Heart right ventricle (tissue), 16 donors: ENCODE measurements at regions not wholly inside any gene's neighbourhood (a gene's known extent, or its start where the extent isn't known, plus 50 kb on each side); places are given as distances from the start of the nearest gene placed in this dataset.

ENCODE experiments used
- ATAC-seq, 8 donors: fragments of 200-7000 bp; cut with Tn5 transposase; one replicate each; pipeline ENCODE4 v1.9.1; 2020; ENCODE audit warnings: mild to moderate bottlenecking in 8 of 8, moderate library complexity in 8 of 8, moderate number of reproducible peaks in 1 of 8
- DNase-seq, 2 donors: peaks; one replicate each; pipeline ENCODE4 v3.0.0-alpha.2; 2020
- H3K27ac ChIP-seq, 10 donors: fragments of 200-600 bp; sonication (generic) in 2 of 10; one replicate each; pipeline versions ENCODE4 v1.5.0 to v1.8.0; 2020 to 2022; ENCODE audit warnings: mild to moderate bottlenecking in 3 of 10
- H3K27me3 ChIP-seq, 7 donors: fragments of 200-600 bp; one replicate each; pipeline ENCODE4 v1.8.0; 2021 to 2022; ENCODE audit warnings: mild to moderate bottlenecking in 2 of 7
- H3K36me3 ChIP-seq, 9 donors: fragments of 200-600 bp; sonication (generic) in 1 of 9; one replicate each; pipeline versions ENCODE4 v1.5.0 to v1.8.0; 2020 to 2022; ENCODE audit warnings: mild to moderate bottlenecking in 2 of 9
- H3K4me1 ChIP-seq, 9 donors: fragments of 200-600 bp; sonication (generic) in 1 of 9; one replicate each; pipeline versions ENCODE4 v1.5.0 to v1.8.0; 2020 to 2022; ENCODE audit warnings: mild to moderate bottlenecking in 4 of 9
- H3K4me3 ChIP-seq, 10 donors: fragments of 200-600 bp; sonication (generic) in 2 of 10; one replicate each; pipeline versions ENCODE4 v1.5.0 to v1.8.0; 2020 to 2022; ENCODE audit warnings: mild to moderate bottlenecking in 7 of 10, moderate library complexity in 2 of 10
- H3K9me3 ChIP-seq, 11 donors: fragments of 200-600 bp in 10 of 11; sonication (generic) in 2 of 11; one replicate each; pipeline versions ENCODE4 v1.5.0 to v1.8.0; 2013 to 2022; ENCODE audit warnings: mild to moderate bottlenecking in 2 of 11, control low read depth in 1 of 11, moderate library complexity in 1 of 11
- WGBS, 2 donors: extraction: QIAGEN DNeasy Blood & Tissue Kit; methylation state at CpG; one replicate each; pipeline ENCODE4 v1.1.7; 2013; ENCODE audit warnings: inconsistent platforms in 1 of 2; 5-methylcytosine and 5-hydroxymethylcytosine counted together
- intact Hi-C, 10 donors: fragments of 100-400 bp; cut with DNase I; formaldehyde crosslinking; loops; one replicate each; pipeline versions ENCODE4 v1.11.1 to v1.14.2; 2022
- TF ChIP-seq, protein P1 (sequence below), 9 donors: fragments of 200-600 bp; sonication (generic) in 2 of 9; IDR thresholded peaks; one replicate each; pipeline versions ENCODE4 v1.5.0 to v1.8.0; 2021 to 2022; ENCODE audit warnings: antibody characterized with exemption in 9 of 9, mild to moderate bottlenecking in 5 of 9, moderate library complexity in 1 of 9
- donor health status: Arrhythmogenic right ventricular cardiomyopathy.
- donor health status: ischemic (EF 13 %, LVEDD 7.1; RV severe dilation, severe dysfunction).
- donor health status: healthy with polysubstance abuse.
- donor health status: DM: no; HTN: yes; CAD: no.
- donor health status: DM: no; HTN: no; CAD: no.
- donor health status: ischemic (EF 25% LVEDD 6.9; RV normal size, moderate dysfunction).
- donor health status: ischemic (EF 25% LVEDD 5.7; RV mildly dilated, moderate dysfunction).
- donor health status: healthy.
- donor health status: DM: yes; HTN: yes; CAD: no.
- donor health status: Ischemic cardiomyopathy.
- donor health status: ischemic (EF 35%, LVEDD 5.7; RV mildly dilated, moderate dysfunction).
- donor health status: nonischemic (EF 11% LVEDD 7.7; RV severe dilation, severe dysfunction).
- donor health status: DM: yes; HTN: yes; CAD: no.
- donor health status: PGD.
- donor health status: ischemic (EF 29% LVEDD 5.4; RV normal size, mild dysfunction).
- donor health status: nonischemic (EF 23%, LVEDD 6.1; RV moderate dilation, normal function).

DNA sequence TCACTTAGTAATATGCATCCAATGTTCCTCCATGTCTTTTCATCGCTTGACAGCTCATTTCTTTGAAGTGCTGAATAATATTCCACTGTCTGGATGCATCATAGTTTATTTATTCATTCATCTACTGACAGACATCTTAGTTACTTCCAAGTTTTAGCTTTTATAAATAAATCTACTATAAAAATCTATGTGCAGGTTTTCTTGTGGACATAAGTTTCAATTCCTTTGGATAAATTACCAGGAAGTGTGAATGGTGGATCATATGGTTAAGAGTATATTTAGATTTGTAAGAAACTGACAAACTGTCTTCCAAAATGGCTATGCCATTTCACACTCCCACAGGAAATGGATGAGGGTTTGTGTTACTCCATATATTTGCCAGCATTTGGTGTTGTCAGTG, 1392.9 kb upstream of the PABPC4L start:
- no peaks in the 10 kb centered on the region for H3K27me3 ChIP-seq
- no peak for ATAC-seq
- H3K9me3 ChIP-seq: peaks cover 0 to 35% (median 10%) of the 10 kb centered on the region in 11 donors
- WGBS, 2 donors: 75 to 85% methylated on average over 1 of the region's 1 CpG
- H3K36me3 ChIP-seq: no peaks in the 10 kb centered on the region
- H3K4me1 ChIP-seq: no peaks in the 10 kb centered on the region
- TF ChIP-seq, protein P1, sequence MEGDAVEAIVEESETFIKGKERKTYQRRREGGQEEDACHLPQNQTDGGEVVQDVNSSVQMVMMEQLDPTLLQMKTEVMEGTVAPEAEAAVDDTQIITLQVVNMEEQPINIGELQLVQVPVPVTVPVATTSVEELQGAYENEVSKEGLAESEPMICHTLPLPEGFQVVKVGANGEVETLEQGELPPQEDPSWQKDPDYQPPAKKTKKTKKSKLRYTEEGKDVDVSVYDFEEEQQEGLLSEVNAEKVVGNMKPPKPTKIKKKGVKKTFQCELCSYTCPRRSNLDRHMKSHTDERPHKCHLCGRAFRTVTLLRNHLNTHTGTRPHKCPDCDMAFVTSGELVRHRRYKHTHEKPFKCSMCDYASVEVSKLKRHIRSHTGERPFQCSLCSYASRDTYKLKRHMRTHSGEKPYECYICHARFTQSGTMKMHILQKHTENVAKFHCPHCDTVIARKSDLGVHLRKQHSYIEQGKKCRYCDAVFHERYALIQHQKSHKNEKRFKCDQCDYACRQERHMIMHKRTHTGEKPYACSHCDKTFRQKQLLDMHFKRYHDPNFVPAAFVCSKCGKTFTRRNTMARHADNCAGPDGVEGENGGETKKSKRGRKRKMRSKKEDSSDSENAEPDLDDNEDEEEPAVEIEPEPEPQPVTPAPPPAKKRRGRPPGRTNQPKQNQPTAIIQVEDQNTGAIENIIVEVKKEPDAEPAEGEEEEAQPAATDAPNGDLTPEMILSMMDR (IDR thresholded peaks at IDR 0.05): no peak
- DNase-seq: no peak
- no peak overlapping the region for H3K27ac ChIP-seq
- no peak overlapping the region for H3K4me3 ChIP-seq
- intact Hi-C loops: no loop called here

DNA sequence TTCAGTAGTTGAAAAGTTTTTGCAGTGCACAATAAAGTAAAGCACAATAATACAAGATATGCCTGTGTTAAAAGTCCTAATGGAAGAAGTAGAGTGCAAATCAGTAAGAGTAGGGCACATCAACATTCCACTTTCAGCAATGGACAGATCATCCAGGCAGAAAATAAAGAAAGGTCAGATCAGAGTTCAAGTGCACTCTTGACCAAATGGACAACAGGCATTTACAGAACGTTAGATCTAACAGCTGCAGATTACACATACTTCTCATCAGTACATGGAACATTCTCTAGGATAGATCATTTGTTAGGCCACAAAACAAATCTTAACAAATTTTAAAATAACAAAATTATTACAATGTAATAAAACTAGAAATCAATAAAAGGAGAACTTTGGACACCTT, 1373.5 kb upstream of the PABPC4L start:
- DNase-seq (no peak), ATAC-seq (no peak)
- Histone ChIP-seq H3K36me3 (no peaks in the 10 kb centered on the region), H3K27ac (no peak overlapping the region), H3K4me3 (no peak overlapping the region), H3K27me3 (no peaks in the 10 kb centered on the region), H3K4me1 (no peaks in the 10 kb centered on the region), H3K9me3 (no peaks in the 10 kb centered on the region)
- intact Hi-C loops: no loop called here
- WGBS, 2 donors: 8 to 23% methylated on average over 1 of the region's 1 CpG
- TF ChIP-seq, protein P1 (IDR thresholded peaks at IDR 0.05): no peak

DNA sequence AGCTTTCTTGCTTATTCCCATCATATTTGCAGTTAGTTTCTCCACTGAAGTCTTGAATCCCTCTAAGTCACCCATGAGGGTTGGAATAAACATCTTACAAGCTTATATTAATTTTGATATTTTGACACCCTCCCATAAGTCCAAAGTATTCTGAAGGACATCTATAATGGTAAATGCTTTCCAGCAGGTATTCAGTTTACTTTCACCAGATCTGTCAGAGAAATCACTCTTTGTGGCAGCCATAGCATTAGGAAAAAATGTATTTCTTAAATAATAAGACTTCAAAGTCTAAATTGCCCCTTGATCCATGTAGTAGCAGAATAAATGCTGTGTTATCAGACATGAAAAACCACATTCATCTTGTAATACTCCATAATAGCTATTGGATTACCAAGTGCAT, 1371.7 kb upstream of the PABPC4L start:
- TF ChIP-seq, protein P1 (IDR thresholded peaks at IDR 0.05): no peak
- H3K36me3 ChIP-seq: no peaks in the 10 kb centered on the region
- H3K4me3 ChIP-seq: no peak overlapping the region
- H3K4me1 ChIP-seq: no peaks in the 10 kb centered on the region
- intact Hi-C loops: no loop called here
- no peak for ATAC-seq
- no peak for DNase-seq
- no peaks in the 10 kb centered on the region for H3K9me3 ChIP-seq
- H3K27me3 ChIP-seq: no peaks in the 10 kb centered on the region
- H3K27ac ChIP-seq: no peak overlapping the region

DNA sequence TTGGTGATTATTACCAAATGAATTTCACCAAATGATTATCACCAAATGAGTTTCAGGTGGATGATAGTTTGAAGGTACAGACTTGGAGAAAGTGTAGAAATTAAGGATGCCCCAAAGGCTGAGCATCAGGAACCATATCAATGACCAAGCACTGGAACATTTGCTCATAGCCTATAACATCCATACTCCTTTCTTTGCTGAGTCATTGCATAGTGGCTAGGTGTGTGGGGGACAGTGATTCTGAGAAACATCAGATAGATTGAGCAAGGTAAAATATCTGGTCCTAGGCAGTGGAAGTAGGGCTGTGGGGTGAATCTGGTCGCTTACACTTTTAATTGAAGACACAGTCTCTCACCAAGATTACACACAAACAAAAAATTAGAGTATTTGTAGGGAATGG, 1362.5 kb upstream of the PABPC4L start:
- WGBS, 2 donors: 45 to 52% methylated on average over 1 of the region's 1 CpG
- intact Hi-C loops: no loop called here
- ATAC-seq: no peak

More for the DNA sequence above, 1362.5 kb upstream of the PABPC4L start:
- Histone ChIP-seq H3K9me3 (no peaks in the 10 kb centered on the region), H3K27ac (no peak overlapping the region), H3K4me1 (no peaks in the 10 kb centered on the region), H3K36me3 (no peaks in the 10 kb centered on the region), H3K4me3 (no peak overlapping the region), H3K27me3 (no peaks in the 10 kb centered on the region)
- TF ChIP-seq, protein P1 (IDR thresholded peaks at IDR 0.05): no peak
- DNase-seq: no peak
